ENCODE measurements at regions not wholly inside any gene's neighbourhood (a gene's known extent, or its start where the extent isn't known, plus 50 kb on each side); places are given as distances from the start of the nearest gene placed in this dataset.

DNA sequence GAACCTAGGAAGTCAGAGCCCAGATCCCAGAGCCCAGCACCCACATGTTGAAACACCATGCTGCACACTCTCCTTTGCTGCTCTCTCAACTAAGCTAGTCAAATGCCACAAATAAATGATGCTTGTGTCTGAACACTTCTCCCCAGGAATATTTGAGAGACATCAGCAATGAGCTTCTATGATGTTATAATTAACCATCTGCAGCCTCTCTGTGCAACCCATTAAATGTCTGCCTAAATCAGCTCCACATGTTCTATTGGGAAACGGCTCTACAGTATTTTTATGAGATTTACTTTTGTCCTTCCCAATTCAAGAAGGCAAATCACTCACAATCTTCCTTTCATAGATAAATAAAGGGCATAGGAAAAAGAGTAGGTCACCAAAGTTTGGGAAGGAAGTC, 266.8 kb upstream of the PARD3B start:
- no peaks in the 10 kb centered on the region for H3K36me3 Mint-ChIP-seq (ENCODE audit: low read depth)
- peaks cover 4% of the 10 kb centered on the region for H3K27me3 Mint-ChIP-seq
- H3K27ac Mint-ChIP-seq, result no peak overlapping the region
- CTCF ChIA-PET, result no interaction called here
- no peak for DNase-seq
- TF ChIP-seq, protein P1, sequence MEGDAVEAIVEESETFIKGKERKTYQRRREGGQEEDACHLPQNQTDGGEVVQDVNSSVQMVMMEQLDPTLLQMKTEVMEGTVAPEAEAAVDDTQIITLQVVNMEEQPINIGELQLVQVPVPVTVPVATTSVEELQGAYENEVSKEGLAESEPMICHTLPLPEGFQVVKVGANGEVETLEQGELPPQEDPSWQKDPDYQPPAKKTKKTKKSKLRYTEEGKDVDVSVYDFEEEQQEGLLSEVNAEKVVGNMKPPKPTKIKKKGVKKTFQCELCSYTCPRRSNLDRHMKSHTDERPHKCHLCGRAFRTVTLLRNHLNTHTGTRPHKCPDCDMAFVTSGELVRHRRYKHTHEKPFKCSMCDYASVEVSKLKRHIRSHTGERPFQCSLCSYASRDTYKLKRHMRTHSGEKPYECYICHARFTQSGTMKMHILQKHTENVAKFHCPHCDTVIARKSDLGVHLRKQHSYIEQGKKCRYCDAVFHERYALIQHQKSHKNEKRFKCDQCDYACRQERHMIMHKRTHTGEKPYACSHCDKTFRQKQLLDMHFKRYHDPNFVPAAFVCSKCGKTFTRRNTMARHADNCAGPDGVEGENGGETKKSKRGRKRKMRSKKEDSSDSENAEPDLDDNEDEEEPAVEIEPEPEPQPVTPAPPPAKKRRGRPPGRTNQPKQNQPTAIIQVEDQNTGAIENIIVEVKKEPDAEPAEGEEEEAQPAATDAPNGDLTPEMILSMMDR (IDR thresholded peaks at IDR 0.05), result no peak
- no peaks in the 10 kb centered on the region for H3K4me1 Mint-ChIP-seq
- intact Hi-C loops (cut with micrococcal nuclease), result no loop called here
- H3K4me3 Mint-ChIP-seq, result no peak overlapping the region
- H3K9me3 Mint-ChIP-seq, result no peaks in the 10 kb centered on the region
- POLR2A ChIA-PET, result no interaction called here
- no peak for ATAC-seq (ENCODE audit: low read depth)

DNA sequence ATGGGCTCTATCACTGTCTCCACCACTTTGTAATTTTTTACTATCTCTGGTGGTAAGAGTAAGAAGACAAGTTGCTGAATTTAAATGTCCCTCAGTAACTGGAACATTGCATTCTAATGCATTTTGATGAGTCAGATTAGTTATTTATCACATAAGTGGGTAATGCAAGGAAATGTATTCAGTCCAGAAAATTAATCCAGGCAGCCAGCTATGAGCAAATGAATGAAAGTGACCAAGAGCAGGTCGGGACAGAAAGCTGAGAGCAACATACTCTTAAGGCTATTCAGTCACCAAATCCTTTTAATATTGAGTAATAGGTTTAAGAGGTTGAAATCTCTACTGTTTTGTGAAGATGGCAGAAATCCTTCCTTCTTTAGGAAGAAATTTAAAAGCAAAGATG, 265.5 kb upstream of the PARD3B start:
- CTCF ChIA-PET, result no interaction called here
- no peak for DNase-seq
- TF ChIP-seq, protein P1 (IDR thresholded peaks at IDR 0.05), result no peak
- peaks cover 4% of the 10 kb centered on the region for H3K27me3 Mint-ChIP-seq
- H3K36me3 Mint-ChIP-seq (ENCODE audit: low read depth), result no peaks in the 10 kb centered on the region
- no peaks in the 10 kb centered on the region for H3K9me3 Mint-ChIP-seq
- H3K4me1 Mint-ChIP-seq, result no peaks in the 10 kb centered on the region
- H3K4me3 Mint-ChIP-seq, result no peak overlapping the region
- intact Hi-C loops (cut with micrococcal nuclease), result no loop called here
- ATAC-seq (ENCODE audit: low read depth), result no peak
- H3K27ac Mint-ChIP-seq, result no peak overlapping the region
- POLR2A ChIA-PET, result no interaction called here

DNA sequence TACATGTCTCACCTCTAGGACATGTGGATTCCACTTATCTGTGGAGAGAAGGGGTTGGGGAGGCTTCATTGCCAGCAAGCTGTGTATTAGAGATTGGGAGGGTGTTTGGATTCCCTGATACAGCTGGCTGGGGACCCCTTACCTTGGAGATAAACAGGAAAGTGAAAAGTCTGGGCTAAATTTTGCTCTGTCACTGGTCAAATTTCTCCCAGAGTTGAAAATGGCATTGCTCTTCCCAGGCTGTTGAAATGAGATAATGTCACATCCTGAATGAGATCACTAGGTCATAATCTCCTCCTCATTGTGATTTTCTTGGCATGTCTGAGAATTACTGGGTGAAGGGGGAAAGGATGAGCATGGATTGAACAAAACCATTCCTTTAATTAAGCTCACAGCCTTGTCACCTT, 265.0 kb upstream of the PARD3B start:
- H3K27me3 Mint-ChIP-seq, result peaks cover 3% of the 10 kb centered on the region
- H3K36me3 Mint-ChIP-seq (ENCODE audit: low read depth), result no peaks in the 10 kb centered on the region
- no peak overlapping the region for H3K27ac Mint-ChIP-seq
- ChIA-PET CTCF (no interaction called here), POLR2A (no interaction called here)
- TF ChIP-seq, protein P1 (IDR thresholded peaks at IDR 0.05), result no peak
- DNase-seq, result no peak
- H3K4me1 Mint-ChIP-seq, result no peaks in the 10 kb centered on the region
- ATAC-seq (ENCODE audit: low read depth), result no peak
- H3K9me3 Mint-ChIP-seq, result no peaks in the 10 kb centered on the region
- intact Hi-C loops (cut with micrococcal nuclease), result no loop called here
- no peak overlapping the region for H3K4me3 Mint-ChIP-seq

DNA sequence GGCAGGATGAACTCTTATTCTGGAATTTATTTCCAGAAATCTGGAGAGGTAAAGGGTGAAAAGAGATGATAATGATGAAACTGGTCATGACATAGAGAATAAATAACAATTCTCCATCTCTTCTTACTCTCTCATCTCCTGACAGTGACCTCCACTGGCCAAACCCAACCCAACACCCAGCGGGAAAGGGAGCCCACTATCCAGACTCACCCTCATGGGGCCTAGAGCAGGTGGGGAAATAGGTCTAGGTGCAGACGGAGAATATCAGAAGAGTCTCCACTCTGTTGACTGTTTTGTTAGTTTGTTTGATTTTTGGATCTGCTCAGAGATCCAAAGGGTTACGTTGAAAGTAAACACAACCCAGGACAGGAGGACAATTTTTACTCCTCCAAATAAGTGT, 263.2 kb upstream of the PARD3B start:
- Mint-ChIP-seq H3K4me3 (no peak overlapping the region), H3K27ac (no peak overlapping the region), H3K27me3 (no peaks in the 10 kb centered on the region), H3K4me1 (no peaks in the 10 kb centered on the region), H3K9me3 (no peaks in the 10 kb centered on the region), H3K36me3 (ENCODE audit: low read depth) (no peaks in the 10 kb centered on the region)
- TF ChIP-seq, protein P1 (IDR thresholded peaks at IDR 0.05), result no peak
- intact Hi-C loops (cut with micrococcal nuclease), result no loop called here
- ChIA-PET POLR2A (no interaction called here), CTCF (no interaction called here)
- no peak for DNase-seq
- ATAC-seq (ENCODE audit: low read depth), result no peak

DNA sequence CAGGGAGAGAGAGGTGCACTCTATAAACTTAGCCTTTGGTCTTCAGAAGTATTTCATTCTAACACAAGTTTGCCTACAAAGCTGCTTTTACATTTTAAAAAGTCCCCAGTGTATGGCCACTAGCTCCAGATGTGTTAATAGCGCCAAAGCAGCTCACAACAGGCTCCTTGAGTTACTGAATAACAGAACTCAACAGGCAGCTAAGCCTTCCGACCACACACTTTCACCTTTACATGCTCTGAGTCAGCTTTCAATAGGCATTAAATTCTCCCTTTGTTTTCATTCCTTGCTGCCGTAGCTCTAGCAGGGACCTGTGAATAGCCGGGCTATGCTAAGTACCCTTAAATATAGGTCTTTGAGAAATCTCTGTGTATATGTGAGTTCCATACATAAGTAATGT, 262.8 kb upstream of the PARD3B start:
- Mint-ChIP-seq H3K4me3 (no peak overlapping the region), H3K36me3 (ENCODE audit: low read depth) (no peaks in the 10 kb centered on the region), H3K27me3 (no peaks in the 10 kb centered on the region), H3K9me3 (no peaks in the 10 kb centered on the region), H3K4me1 (no peaks in the 10 kb centered on the region), H3K27ac (no peak overlapping the region)
- no peak for DNase-seq
- intact Hi-C loops (cut with micrococcal nuclease), result no loop called here
- TF ChIP-seq, protein P1 (IDR thresholded peaks at IDR 0.05), result no peak
- ATAC-seq (ENCODE audit: low read depth), result no peak
- POLR2A ChIA-PET, result no interaction called here
- CTCF ChIA-PET, result no interaction called here
